ENCODE measurements at regions not wholly inside any gene's neighbourhood (a gene's known extent, or its start where the extent isn't known, plus 50 kb on each side); places are given as distances from the start of the nearest gene placed in this dataset.
A peak's percentile ranks its signal among the peaks of the same experiment; 100 is the strongest.

DNA sequence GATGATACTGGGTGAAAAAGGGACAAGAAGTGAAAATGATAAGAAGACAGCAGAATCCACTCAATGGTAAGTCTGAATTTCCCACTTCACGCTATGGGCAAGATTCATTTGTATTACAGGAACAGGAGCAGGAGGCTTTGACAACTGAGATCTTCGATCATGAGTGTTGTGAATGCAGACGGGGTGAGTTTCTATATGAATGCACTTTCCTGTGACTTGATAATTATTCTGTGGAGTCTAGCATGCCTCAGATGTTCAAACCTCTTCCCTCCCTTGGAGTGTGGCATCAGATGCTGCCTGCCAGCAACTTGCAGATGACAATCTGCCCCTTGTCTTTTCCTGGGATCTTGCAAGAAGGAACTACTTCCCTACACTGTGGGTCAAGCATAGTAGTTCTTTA, 225.4 kb downstream of the HLX start:
- DNase-seq (ENCODE audit: low read depth), result no peak

DNA sequence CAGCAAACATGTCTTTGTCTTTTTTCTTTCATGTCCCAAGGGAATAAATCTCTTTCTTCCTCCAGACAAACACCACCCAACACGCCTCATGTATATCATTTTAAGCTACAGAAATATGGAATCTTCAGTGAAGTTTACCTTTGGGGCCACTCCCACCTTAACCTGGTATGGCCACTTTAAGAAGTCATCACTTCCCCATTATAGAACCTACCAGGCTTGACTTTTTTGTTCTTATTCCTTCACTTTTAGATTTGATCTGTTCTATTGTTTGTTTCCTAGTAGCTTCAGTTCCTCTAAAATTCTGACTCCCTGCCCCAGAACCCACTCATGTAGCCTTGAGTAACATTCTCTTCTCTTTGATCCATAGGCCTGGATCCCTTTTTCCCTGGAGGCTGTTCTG, 226.3 kb downstream of the HLX start:
- no peak for DNase-seq (ENCODE audit: low read depth)

DNA sequence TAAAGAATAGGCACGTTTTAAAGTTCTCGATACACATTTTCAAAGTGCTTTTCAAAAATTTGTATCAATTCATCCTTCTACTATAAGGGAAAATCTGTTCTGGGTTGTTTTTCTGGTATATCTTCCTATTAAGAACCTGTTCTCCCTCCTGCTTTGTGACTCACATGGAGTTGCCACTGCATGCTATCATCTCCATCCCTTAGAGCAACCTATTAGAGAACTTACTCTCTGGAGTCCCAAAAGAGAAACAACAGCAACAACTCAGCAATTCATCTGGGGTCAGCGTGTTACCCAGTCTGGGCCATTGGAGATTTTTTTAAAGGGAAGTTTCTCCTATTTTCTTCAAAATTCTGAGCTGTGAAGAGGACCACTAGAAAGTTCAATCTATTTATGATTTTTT, 227.4 kb downstream of the HLX start:
- DNase-seq (ENCODE audit: low read depth), result no peak

DNA sequence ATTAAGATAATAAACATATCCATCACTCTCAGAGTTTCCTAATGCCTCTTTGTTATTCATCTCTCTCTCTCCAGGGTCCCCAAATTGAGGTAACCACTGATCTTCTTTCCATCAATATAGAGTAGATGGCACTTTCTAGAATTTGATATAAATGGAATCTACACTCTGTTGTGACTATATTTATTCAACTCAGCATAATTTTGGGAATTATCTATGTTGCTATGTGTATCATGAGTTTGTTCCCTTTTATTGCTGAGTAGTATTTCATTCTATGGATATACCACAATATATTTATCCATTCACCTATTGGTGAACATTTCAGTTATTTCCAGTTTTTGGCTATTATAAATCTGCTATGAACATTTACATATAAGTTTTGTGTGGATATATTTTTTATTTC, 230.7 kb downstream of the HLX start:
- DNase-seq (ENCODE audit: low read depth), result no peak

DNA sequence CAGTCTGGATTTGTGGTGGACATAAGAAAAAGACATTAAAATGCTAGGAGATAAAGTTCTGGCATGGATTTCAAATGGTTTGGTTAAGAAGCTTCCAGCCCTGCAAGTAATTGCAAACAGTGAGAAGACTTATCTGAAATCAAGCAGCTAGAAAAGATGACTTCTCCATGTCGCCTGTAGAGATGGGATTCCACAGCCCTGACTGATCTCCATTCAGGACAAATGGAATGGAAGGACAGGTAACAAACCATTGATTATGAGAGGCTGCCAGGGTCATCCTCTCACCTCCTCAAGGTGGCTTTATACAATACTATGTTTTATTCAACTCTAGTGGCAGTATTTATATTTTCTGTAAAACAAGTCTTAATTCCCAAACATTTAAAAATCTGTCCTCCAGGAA, 237.9 kb downstream of the HLX start:
- no peak for DNase-seq (ENCODE audit: low read depth)

DNA sequence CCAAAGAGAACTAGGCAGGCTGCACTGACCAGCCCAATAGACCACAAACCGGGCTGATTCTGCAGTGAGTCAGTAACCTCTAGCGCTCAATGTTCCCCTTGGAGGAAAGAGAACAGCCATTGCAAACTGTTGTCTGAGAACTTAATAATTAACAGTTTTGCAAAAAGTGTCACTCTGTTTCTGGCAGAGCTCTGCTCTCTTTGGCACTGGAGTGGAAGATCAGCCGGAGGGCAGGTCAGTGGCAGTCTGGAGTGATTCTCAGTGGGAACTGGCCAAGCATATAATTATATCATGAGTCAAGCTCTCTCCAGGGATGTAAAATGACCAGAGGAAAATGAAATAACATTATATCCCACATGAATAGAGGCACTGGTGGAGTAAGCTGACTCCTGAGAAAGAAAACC, 238.3 kb downstream of the HLX start:
- peak; percentile 97 for DNase-seq (ENCODE audit: low read depth)

DNA sequence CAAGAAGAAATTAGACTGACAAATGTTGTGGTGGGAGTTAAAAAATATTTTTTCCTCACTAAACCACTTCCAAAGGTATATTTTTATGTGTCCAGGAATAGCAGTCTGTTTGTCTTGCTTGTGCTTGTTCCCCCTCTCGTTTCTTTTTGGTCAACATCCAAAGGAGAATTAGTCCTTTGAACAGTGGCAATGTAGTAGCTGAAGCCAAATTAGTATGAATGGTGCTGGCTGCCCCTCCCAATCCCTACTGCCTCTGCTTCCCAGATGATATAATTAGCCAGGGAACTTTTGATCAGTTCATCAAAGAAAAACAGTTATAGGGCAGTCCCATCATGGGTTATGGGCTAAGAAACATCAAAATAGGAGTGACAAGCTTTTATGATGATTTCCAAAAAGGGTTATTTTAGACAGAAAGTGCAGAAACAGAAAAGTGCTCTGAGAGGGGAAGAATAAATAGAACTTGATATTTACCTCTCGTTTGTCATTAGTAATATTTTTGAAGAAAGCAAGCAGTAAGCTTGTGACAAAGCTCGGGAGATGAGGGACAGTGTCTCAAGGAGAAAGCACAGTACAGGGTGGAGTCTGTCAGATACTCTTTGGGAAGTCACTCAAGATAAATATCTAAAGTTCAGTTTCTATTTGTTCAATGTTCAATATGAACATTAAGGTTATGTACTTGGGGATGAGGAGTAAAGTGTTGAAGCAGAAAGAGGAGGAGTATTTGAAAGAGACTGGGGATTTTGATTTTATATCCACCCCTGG, 239.1 kb downstream of the HLX start:
- no peak for DNase-seq (ENCODE audit: low read depth)

DNA sequence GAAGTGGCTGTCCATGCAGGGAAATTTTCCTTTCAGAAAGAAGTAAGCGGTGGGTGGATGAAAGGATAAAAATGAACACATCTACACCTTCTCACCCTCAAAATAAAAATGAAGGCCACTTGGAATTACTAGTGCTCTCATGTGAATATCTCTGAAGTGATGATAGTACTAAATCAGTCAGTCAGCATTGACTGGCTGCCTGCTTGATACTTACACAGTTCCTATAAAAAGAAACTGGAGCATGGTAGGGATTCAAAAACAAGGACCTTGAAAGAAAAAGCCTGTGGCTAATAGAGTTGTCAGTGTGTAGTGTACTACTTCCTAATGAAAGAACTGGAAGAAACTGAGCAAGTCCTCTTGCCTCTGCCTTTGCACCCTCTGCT, 239.7 kb downstream of the HLX start:
- DNase-seq (ENCODE audit: low read depth), result no peak

DNA sequence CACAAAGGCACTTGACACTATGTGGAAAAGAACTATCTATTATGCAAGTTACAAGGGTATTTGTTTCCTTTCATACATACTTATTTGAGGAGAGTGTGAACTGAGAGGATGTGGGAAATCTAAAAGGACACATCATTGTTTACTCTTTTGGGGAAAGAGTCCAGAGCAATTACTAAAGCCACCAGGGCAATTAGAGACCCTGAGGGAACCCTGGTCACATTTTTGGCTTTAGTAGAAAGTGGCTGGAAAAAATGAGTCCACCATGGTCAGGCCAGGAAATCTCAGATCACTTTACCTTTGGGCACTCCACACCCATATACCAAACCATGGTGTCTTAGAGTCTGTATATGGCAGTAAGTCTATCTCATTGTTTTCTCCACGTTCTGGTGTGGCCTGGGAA, 243.3 kb downstream of the HLX start:
- DNase-seq (ENCODE audit: low read depth), result peak; percentile 39

DNA sequence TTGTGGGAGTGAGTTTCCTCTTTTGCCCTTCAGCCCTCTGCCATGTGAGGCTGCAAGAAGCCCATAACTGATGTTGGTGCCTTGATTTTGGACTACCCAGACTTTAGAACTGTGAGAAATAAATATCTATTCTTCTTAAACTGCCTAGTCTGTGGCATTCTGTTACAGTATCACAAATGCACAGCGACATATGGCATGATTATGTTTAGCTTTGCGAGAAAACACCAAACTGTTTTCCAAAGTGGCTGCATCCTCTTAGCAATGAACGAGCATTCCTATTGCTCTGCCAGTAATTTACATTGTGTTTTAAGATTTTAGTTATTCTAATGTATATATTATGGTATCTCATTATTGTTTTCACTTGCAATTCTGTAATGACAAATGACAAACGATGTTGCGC, 246.7 kb downstream of the HLX start:
- DNase-seq (ENCODE audit: low read depth), result no peak

DNA sequence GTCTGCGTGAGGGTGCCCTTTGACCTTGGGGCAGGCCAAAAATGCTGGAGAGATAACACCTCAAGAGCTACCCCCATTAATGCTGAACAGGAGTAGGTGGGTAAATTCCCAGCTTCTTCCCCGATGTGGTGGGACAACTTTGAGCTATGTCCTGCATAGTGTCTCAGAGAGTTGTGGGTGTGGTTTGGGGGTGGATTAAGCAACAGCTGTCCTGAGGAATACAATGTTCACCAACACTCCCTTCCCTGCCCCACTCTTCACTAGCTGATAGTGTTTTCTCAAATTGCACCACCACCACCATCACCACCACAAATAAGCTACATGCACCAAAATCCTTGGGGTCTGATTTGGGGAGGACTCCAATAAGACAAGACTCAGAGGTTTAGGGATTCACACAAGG, 258.4 kb downstream of the HLX start:
- no peak for DNase-seq (ENCODE audit: low read depth)

DNA sequence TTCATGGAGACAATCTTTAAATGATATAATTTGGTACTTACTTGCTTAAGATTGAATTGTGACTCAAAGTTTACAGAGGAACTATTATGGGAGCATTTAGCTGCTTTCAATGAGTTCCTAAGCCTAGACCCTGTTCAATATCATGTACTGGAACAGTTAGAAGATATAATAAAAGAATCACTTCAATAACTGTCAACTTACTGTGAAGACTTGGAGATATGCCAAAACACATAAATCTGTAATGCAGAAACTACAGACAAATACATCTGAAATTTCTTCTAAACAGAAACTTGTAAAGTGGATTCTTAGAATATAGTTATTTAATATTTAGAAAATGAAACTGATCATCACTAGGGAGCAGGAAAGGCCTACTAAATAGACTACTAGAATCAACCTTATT, 259.3 kb downstream of the HLX start:
- DNase-seq (ENCODE audit: low read depth), result no peak

DNA sequence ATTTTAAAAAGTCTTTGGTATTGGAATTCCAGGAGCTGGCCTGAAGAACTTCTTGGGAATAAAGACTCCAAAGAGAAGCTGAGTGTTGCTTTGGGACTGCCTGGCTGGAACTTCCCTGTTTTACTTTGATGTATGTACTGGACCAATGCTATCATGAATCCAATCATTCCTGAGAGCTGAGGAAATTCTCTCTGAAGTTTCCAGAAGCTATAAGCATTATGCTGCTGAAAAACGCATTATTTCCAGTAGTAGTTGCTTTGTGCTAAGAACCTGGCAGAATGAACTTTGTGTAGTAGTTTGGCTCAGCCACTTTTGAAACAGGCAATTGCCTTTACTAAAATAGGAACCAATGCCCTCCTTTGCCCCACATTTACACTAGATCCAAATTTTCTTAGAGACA, 260.7 kb downstream of the HLX start:
- no peak for DNase-seq (ENCODE audit: low read depth)

DNA sequence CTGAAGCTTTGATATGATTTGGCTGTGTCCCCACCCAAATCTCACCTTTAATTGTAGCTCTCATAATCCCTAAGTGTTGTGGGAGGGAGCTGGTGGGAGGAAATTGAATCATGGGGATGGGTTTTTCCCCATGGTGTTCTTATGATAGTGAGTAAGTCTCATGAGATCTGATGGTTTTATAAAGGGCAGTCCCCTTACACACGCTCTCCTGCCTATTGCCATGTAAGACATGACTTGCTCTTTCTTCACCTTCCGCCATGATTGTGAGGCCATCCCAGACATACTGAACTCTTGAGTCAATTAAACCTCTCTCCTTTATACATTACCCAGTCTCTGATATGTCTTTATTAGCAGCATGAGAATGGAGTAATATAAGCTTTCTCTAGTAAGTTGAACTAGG, 261.9 kb downstream of the HLX start:
- no peak for DNase-seq (ENCODE audit: low read depth)

DNA sequence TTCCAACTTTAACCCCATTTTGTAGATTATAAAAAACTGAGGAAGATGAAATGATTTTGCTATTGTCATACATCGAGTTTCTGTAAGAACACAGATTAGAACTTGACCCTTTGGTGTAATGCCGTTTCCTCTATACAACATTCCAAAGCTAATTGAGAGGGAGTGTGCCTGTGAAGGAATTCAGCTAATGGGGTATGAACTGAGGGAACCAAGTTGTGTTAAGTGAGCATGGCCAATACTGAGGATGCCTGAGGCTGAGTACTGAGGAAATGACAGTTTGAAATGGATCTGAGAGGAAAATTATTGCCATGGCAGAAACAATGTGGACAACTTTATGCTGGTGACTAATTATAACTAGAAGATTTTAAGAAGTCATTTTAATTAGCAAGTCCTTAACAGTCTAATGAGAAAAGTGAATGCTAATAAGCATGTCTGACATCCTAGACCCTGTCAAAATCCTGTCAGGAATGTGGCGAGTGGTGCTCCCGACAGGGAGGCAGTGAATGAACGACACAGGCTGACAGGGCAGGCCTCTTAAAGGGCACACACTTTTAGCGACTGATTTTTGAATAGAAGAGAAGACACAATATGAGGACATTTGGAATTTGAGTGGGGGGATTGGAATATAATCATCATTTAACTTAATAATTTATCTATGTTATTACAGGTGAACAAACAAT, 262.5 kb downstream of the HLX start:
- DNase-seq (ENCODE audit: low read depth), result no peak

DNA sequence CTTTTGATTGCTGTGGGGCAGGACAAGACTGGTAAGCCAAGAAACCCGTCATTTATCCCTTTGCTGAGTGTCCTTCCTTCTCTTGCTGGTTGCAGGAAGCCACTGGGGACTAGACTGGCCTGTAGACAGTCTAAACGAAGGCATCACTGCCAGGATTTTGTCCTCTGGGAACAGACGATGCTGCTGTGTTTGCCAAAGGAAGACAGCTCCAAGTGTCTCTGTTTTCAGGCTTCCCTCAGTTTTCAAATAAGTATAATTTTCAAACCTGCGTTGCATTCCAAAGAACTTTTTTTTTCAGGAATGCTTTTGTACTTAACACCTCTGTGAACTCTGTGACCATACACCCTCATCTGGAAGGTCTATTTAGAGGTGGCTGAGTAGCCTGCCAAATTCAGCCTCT, 269.4 kb downstream of the HLX start:
- DNase-seq (ENCODE audit: low read depth), result no peak

DNA sequence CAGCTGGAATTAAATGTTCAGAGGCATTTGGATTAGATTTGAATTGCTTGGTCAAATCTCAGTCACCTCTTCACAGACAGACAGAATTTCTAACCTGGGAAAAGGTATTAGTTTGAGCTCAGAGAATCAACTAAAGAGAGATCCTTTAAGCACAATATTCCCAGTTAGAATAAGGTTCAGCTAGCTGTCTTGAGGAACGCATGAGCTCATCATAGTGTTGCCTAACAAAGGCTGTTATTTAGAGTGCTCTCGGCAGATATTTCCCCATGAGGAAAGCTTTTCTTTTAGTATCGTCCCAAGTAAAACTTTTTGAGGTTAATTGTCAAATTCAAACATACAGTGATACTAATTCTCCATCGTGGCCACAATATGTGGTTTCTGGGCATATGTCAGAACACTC, 269.9 kb downstream of the HLX start:
- no peak for DNase-seq (ENCODE audit: low read depth)

DNA sequence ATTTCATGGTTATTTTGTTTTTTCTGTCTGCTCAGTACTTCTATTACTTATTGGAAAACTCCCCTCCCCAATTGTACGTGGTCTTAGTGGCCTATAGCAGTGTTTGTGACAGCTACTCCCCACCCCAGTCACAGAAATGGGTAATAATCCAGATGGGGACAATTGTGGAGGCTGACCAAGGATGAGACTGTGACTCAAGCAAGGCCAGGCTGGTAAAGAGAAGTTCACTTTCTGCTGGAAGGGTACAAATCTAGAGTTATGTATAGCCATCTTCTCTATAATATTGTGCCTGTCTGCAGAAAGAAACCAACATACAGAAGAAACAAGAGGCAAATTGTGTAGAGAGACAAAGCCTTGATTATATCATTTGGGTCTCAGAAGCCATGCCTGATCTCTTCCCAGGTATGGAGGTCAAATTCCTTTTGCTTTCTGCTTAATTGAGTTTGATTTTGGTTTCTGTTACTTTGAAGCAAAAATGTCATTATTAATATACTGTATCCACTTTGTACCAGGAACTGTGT, 270.4 kb downstream of the HLX start:
- DNase-seq (ENCODE audit: low read depth), result no peak

DNA sequence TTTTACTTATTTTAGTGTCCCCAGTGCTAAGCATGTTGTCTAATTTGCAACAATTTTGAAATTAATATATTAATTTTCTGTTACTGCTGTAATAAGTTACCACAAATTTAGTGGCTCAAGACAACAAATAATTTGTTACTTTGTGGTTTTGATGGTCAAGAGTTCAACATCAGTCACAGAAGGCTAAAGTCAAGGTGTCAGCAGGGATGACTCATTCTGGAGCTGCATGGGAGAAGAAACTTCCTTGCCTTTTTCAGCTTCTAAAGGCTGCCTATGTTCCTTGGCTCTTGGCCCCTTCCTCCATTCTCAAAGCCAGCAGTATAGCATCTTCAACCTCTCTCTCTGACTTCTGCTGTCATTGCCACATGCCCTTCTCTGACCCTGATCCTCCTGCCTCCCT, 271.8 kb downstream of the HLX start:
- peak; percentile 31 for DNase-seq (ENCODE audit: low read depth)

DNA sequence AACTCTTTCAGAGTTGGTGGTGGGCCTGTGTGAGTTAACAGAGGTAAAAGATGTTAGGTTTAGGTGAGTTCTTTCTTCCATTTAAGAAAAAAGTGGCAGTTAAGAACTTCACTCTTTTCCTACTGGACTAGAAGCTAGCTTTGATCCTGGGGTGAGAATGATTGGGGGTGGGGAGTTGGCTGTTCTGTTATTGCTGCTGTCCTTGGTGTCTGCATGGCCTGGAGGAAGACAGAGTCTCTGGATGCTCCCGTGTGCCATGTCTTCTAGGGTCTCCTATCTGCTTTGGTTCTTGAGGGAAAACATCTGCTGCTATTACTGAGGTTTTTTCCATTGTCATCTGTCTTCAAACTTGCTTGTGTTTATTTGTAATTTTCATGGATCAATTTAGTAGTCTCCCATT, 275.7 kb downstream of the HLX start:
- DNase-seq (ENCODE audit: low read depth), result no peak

DNA sequence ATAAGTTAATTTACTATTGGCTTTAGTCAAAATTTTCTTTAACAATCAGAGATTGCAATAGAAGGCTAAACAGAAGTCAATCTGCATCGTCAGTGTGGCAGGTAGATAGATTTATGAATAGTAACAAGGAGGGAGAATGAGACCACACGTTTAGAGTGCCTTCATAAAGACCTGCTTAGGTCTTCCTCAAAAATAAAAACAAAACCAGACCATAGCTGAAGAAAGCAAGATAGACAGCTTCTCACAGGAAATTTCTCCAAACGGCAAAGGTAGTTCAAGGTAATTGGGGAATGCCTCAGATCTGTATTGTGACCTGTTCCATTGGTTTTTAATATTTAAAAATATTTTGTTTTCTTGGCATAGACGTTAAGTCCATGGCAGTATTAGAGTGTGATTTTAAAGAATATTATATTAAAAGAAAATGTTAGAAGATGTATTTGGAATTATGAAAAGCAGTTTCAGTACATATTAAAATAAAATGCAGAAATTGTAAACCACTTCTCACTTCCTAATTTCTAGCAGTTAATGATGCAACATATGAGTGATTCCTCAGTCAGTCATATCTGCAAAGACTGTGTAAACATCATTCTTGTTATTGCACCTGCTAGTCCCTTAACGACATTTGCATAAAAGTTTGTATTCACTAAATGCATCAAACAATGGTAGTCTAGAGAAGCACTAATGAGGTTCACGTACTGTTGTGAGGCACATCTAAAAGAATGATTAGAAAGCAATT, 278.0 kb downstream of the HLX start:
- DNase-seq (ENCODE audit: low read depth), result no peak

DNA sequence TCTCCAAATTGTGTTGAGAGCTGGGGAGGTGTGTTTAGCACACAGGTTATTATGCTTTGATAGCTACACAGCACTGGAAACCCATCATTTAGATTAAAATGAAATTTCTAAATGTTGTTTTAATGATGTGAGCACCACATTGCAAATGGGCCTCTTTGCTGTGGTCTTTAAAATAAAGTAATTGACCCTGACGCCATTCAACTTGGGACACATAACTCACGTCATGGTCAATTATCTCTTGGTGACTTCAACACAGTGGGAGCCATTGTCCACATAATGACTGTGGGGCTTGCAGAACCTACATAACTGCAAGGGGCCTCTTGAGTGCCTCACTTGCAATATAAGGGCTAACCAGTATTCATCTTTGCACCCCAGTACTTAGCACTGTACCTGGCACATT, 280.4 kb downstream of the HLX start:
- DNase-seq (ENCODE audit: low read depth), result no peak

DNA sequence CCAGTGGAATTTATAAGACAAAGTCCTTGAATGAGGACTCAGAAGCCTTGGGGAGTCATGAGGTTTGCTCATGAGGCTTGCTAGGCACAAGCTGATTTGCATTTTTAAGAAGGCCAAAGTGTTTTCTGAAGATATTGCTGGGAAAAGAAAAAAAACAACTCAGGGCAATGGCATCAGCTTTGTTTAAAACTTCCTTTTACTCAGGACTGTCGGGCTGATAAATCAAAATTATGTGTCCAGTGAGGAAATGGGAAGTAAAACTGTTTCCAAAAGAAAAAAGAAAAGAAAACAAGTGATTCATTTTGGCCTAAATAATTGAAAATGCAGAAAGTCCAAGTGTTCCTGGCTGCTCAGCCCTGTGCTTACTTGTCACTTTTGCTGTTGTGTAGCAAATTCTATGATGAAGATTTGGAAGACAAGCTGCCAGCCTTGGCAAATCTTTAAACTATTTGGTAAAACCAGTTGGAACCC, 282.4 kb downstream of the HLX start:
- no peak for DNase-seq (ENCODE audit: low read depth)

Measured in RPMI7951 (cell line).